ENCODE measurements at regions not wholly inside any gene's neighbourhood (a gene's known extent, or its start where the extent isn't known, plus 50 kb on each side); places are given as distances from the start of the nearest gene placed in this dataset.
"Not testable (repeated sequence)": the region's sequence is repeated elsewhere in the genome, so short reads cannot be mapped to it uniquely, and the experiment has no call there.

DNA sequence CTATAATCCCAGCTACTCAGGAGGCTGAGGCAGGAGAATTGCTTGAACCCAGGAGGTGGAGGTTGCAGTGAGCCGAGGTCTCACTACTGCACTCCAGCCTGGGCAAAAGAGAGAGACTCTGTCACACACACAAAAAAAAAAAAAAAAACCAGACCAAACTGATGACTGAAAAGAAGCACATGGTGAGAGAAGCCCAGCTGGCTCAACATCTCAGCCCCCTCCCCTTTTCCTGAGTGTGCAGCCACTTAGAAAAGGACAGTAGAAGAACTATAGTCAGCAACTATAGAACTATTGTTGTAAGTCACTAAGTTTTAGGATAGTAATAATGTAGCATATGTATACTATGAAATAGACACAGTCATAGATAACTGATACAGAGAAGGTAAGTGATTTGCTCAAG lies 87.2 kb upstream of the RALGPS2 start:
- FAIRE-seq = no peak

DNA sequence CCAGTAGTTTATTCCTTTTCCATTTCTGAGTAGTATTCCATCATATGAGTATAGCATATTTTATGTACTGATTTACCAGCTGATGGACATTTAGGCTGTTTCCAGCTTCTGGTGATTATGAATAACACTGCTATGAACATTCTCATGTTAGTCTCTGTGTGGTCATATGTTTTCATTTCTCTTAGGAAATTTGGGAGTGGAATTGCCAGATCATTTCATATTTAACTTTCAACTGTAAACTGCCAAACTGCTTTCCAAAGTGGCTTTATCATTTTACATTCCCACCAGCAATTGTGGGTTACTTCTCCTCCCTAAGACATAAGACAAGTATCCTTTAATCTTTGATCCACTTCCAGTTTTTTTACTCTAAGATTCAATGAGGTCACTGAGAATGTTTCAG lies 85.7 kb upstream of the RALGPS2 start:
- no peak for DNase-seq (ENCODE audit: insufficient read length, low spot score)
- no peak for FAIRE-seq

More for the DNA sequence above, 87.2 kb upstream of the RALGPS2 start:
- DNase-seq (ENCODE audit: insufficient read length, low spot score) = no peak

DNA sequence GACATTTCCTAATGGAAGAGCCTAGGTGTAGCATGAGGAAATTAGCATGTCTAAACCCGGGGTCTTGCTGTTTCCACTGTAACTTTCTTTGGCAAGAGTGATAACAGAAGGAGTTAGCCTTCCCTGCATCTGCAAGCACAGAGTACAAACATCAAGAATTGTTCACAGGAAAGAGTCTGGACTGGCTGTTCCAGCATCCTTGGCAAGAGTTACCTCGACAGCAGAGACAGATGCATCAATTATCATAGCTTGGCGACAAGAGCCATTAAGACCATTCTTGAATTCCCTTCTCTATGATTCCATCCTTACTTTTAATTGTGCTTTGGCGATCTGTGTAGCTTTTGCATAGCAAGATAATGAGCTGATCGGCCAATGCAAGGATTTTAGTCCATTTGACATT lies 82.8 kb upstream of the RALGPS2 start:
- DNase-seq (ENCODE audit: insufficient read length, low spot score) (no peak), FAIRE-seq (no peak)

GRCh38 chr1:178643349-178643748 lies 81.7 kb upstream of the RALGPS2 start:
- FAIRE-seq (no peak), DNase-seq (ENCODE audit: insufficient read length, low spot score) (no peak)

DNA sequence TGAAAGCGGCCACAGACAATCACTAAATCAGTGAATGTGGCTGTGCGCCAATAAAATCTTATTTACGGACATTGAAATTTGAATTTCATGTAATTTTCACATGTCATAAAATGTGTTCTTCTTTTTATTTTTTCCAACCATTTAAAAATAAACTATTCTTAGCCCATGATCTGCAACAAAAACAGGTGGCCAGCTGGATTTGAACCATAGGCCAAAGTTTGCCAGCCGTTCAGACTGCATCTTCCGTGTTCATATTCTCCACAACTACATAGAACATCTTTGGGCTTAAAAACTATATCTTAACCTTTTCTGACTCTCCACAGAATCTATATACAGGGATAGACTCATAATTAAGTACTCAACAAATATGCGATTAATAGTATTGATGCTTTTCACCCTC lies 81.2 kb upstream of the RALGPS2 start:
- FAIRE-seq (no peak), DNase-seq (ENCODE audit: insufficient read length, low spot score) (no peak)

- FAIRE-seq = peak; percentile 62
- no peak for DNase-seq (ENCODE audit: insufficient read length, low spot score)
These were observed 80.5 kb upstream of the RALGPS2 start for GRCh38 chr1:178644308-178645120.

- DNase-seq (ENCODE audit: insufficient read length, low spot score) = no peak
- no peak for FAIRE-seq
These were observed 79.8 kb upstream of the RALGPS2 start for GRCh38 chr1:178645157-178645807.

DNA sequence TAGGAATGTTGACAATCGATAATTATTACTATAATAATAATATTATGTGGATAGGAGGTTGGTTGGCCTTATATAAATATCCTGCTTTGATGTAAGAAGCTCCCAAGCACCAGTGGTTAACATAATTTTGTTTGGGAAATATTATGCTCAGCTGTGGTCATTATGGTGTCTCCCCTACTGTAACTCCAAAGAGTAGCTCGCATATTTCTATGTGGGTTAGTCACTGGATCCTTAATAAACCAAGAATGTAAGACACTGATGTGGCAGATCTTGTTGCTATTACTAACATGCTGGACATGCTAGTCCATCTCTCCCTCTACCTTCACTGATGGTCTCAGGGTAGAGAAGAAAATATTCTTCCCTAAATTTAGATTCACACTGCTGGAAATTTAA lies 79.2 kb upstream of the RALGPS2 start:
- FAIRE-seq = no peak
- DNase-seq (ENCODE audit: insufficient read length, low spot score) = peak; percentile 27

- no peak for FAIRE-seq
These were observed 78.2 kb upstream of the RALGPS2 start for GRCh38 chr1:178646821-178647220.

DNA sequence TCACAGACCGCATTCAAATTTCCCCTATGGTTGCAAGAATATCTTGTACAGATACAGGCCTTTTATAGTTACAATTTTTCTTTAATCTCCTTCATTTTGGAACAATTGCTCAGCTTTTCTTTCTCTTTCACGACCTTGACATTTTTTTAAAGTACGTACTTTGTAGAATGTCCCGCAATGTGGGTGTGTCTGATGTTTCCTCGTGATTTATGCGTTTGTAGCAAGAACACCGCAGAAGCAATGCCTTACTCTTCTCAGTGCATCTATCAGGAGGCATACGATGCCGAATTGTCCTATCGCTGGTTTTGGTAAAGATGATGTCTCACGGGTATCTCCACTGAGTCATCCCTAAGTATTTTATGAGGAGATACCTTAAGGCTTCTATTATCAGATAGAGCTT lies 76.9 kb upstream of the RALGPS2 start:
- no peak for FAIRE-seq
- DNase-seq (ENCODE audit: insufficient read length, low spot score) = no peak

More at GRCh38 chr1:178646821-178647220, 78.2 kb upstream of the RALGPS2 start:
- DNase-seq (ENCODE audit: insufficient read length, low spot score) = no peak

DNA sequence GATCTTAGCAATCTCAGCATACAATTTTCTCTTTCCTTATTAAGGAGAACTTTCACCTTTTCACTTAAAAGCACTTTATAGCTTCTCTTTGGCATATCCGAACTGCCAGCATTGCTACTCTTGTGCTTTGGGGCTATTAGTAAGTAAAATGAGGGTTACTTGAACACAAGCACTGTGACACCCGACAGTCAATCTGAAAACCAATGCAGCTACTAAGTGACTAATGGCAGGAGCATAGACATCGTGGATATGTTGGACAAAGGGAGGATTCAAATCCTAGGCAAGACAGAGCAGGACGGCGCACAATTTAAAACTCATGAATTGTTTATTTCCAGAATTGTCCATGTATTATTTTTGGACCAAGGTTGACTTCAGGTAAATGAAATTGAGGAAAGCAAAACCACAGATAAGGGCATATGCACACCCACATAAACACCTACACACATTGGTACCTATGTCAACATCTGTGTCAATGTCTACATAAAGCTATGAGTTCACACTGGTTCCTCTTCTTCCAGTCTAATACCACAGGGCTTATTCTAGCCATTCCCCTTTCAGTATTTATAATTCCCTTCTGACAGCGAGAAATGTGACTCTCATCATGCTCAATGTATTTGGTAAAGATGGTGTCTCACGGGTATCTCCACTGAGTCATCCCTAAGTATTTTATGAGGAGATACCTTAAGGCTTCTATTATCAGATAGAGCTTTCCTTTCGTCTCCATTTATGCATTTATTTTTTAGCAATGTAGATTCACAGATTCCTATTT lies 75.3 kb upstream of the RALGPS2 start:
- DNase-seq (ENCODE audit: insufficient read length, low spot score) = no peak
- FAIRE-seq = no peak

GRCh38 chr1:178650934-178651511 lies 74.0 kb upstream of the RALGPS2 start:
- DNase-seq (ENCODE audit: insufficient read length, low spot score) (peak; percentile 48), FAIRE-seq (no peak)

DNA sequence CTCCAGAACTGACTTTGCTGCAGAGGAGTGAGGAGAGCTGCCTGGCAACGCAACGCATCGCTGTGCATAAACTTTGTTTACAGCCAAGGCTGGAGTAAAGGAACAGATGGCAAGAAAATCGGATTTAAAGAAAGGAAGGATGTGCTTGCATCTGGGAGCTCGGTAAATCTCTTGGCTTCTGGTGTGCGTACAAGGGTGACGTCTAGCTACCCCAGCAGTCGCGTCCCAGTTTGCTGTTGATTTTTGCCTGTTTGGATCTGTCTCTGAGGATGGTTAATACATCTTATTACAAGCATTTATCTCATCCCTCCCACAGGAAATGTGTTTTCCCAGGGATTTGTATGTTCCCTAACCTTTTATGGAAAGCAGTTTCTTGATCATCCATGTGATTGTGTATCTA lies 73.3 kb upstream of the RALGPS2 start:
- FAIRE-seq (no peak), DNase-seq (ENCODE audit: insufficient read length, low spot score) (no peak)

DNA sequence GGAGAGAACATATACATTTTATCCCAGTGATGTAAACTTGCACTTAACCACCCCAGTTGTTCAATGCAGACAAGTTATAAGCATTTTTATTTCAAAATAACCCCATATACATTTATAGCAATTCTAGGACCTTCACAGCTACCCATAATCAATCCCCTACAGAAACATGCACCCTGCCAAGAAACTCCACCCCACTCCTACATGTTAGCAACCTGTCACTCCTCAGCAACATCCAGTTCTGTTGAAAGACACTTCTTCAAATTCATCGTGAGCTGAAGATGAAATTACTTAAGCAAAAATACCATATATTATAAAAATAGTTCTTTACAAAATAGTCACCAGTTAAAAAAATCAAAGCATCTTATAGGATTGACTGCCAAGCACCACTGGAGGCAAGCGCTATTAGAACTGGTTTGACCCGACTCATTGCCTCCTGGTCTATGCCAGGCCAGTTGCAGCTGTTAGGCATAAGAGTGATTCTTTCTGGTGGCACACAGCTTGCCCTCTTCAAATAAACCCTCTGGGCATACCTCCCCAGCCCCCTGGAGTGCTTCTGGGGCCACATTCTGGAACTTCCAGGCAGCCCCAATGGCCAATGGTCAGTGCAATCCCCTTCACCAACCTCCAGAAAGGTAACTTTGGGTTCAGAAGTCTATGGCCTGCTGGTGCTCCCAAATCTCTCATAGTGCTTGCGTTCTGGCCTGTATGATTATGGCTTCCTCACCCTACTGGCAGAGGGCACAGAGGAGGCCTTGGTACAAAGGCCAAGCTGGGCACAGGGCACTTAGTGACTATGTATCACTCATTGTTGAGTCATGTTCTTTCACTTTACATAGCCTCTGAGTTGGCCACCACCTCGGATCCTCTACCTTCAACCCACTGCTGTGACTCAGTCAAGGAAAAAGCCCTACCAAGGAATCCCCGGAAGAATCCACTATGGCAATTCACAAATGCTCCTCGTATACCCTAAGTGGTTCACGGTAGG lies 72.2 kb upstream of the RALGPS2 start:
- FAIRE-seq = no peak
- no peak for DNase-seq (ENCODE audit: insufficient read length, low spot score)

- DNase-seq (ENCODE audit: insufficient read length, low spot score) (no peak), FAIRE-seq (no peak)
These were observed 65.2 kb upstream of the RALGPS2 start for GRCh38 chr1:178659789-178660208.

GRCh38 chr1:178660461-178660860 lies 64.6 kb upstream of the RALGPS2 start:
- no peak for FAIRE-seq
- no peak for DNase-seq (ENCODE audit: insufficient read length, low spot score)

GRCh38 chr1:178664278-178664677 lies 60.8 kb upstream of the RALGPS2 start:
- no peak for FAIRE-seq
- no peak for DNase-seq (ENCODE audit: insufficient read length, low spot score)

- peak; percentile 13 for FAIRE-seq
- no peak for DNase-seq (ENCODE audit: insufficient read length, low spot score)
These were observed 59.5 kb upstream of the RALGPS2 start for GRCh38 chr1:178665579-178665978.

DNA sequence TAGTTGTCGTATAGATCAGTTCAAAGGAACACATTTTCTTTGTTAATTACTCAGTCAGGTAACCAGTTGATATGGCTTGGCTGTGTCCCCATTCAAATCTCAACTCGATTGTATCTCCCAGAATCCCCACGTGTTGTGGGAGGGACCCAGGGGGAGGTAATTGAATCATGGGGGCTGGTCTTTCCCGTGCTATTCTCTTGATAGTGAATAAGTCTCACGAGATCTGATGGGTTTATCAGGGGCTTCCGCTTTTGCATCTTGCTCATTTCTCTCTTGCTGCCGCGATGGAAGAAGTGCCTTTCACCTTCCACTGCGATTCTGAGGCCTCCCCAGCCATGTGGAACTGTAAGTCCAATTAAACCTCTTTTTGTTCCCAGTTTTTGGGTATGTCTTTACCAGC lies 58.2 kb upstream of the RALGPS2 start:
- not testable (repeated sequence) for FAIRE-seq

DNA sequence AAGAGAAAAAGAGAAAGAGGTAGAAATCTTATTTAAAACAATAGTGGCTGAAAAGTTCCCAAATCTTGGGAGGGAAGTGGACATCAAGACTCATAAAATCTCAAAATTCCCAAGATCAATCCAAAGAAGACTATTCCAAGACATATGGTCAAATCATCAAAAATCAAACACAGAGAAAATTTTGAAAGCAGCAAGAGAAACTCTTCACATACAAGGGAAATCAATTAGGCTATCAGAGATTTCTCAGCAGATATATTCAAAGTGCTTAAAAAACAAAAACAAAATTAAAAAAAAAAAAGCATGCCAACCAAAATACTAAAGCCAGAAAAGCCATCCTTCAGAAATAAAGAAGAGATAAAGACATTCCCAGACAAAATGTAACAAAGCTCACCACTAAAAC lies 52.6 kb upstream of the RALGPS2 start:
- FAIRE-seq (no peak), DNase-seq (ENCODE audit: insufficient read length, low spot score) (no peak)

More for the DNA sequence above, 58.2 kb upstream of the RALGPS2 start:
- not testable (repeated sequence) for DNase-seq (ENCODE audit: insufficient read length, low spot score)
